ENCODE measurements at regions not wholly inside any gene's neighbourhood (a gene's known extent, or its start where the extent isn't known, plus 50 kb on each side); places are given as distances from the start of the nearest gene placed in this dataset.
"Not testable (repeated sequence)": the region's sequence is repeated elsewhere in the genome, so short reads cannot be mapped to it uniquely, and the experiment has no call there.

DNA sequence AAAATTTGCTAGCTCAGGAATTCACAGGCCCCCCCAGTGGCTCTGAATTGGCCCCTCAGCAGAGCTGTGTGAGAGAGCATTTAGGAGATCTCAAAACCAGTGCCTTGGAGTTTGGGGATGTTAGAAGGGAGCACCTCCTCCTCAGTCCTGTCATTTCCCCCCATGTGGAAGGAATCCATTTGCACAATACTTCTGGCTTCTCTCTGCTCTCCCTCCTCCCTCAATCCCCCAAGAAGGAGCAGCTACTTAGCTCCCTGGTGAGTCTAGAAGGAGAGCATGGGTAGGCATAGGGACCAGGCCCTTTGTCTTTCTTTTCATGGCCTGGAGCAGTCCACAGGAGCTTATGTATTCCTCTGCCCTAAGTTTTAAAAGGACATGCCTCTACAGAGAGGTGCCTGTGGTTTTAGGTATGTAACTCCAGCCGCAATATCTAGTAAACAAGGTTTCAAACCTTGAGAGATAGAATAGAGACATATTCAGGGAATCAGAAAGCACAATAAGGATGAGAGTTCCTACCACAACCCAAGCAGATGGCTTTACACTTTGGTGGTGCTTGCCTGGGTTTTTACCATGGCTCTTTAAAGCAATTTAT lies 199.4 kb downstream of the FCRL5 start:
- no peak for DNase-seq (ENCODE audit: extremely low spot score)
- H3K36me3 ChIP-seq (ENCODE audit: insufficient read depth), result no peaks in the 10 kb centered on the region
- H3K27ac ChIP-seq (ENCODE audit: low read depth), result no peak overlapping the region
- H3K4me1 ChIP-seq (ENCODE audit: insufficient read depth), result no peaks in the 10 kb centered on the region
- no peak overlapping the region for H3K4me3 ChIP-seq (ENCODE audit: low read depth, low read length)
- WGBS, result 93% methylated on average over 1 of the region's 1 CpG

DNA sequence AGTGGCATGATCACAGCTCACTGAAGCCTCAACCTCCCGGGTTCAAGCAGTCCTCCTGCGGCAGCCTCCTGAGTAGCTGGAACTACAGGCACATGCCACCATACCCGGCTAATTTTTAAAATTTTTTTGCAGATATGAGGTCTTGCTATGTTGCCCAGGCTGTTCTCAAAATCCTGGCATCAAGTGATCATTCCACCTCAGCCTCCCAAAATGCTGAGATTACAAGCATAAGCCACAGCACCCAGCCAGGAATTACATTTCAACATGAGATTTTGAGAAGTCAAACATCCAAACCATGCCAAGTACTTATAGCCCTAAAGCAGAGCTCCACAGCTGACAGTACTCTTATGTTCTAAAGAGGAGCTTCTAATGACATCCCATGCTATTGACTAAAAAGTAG lies 200.1 kb downstream of the FCRL5 start:
- Histone ChIP-seq H3K4me1 (ENCODE audit: insufficient read depth) (no peaks in the 10 kb centered on the region), H3K27ac (ENCODE audit: low read depth) (no peak overlapping the region), H3K4me3 (ENCODE audit: low read depth, low read length) (no peak overlapping the region), H3K36me3 (ENCODE audit: insufficient read depth) (no peaks in the 10 kb centered on the region)
- 89% methylated on average over 3 of the region's 3 CpGs for WGBS
- no peak for DNase-seq (ENCODE audit: extremely low spot score)

DNA sequence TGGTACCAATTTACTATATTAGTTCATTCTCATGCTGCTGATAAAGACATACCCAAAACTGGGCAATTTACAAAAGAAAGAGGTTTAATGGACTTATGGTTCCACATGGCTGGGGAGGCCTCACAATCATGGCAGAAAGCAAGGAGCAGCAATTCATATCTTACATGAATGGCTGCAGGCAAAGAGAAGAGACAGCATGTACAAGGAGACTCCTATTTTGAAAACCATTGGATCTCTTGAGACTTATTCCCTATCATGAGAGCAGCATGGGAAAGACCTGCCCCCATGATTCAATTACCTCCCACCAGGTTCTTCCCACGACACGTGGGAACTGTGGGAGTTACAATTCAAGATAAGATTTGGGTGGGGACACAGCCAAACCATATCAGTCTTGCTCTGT lies 200.5 kb downstream of the FCRL5 start:
- H3K4me1 ChIP-seq (ENCODE audit: insufficient read depth); H3K4me3 ChIP-seq (ENCODE audit: low read depth, low read length); H3K36me3 ChIP-seq (ENCODE audit: insufficient read depth); H3K27ac ChIP-seq (ENCODE audit: low read depth); DNase-seq (ENCODE audit: extremely low spot score): not testable (repeated sequence)
- 77% methylated on average over 2 of the region's 2 CpGs for WGBS

DNA sequence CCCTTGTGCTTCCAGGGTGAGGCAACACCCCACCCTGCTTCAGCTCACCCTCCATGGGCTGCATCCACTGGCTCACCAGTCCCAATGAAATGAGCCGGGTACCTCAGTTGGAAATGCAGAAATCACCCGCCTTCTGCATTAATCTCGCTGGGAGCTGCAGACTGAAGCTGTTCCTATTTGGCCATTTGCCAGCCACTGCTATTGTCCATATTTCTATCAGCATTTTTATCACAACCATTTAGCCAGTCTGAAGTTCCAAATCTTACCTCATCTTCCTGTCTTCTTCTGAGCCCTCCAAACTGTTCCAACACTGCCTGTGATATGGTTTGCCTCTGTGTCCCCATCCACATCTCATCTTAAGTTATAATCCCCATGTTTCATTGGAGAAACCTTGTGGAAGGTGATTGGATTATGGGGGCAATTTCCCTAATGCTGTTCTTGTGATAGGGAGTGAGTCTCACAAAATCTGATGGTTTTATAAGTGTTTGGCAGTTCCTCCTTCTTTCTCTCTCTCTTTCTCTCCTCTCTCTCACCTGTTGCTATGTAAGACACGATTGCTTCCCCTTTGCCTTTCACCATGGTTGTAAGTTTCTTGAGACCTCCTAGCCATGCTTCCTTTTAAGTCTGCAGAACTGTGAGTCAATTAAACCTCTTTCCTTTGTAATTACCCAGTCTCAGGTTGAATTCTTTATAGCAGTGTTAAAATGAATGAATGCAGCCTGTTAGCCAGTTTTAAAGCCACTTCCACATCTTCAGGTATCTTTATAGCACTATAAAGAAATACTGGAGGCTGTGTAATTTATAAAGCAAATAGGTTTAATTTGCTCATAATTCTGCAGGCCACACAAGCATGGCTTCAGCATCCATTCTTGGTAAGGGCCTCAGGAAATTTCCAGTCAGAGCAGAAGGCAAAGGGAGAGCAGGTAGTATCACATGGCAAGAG lies 203.5 kb downstream of the FCRL5 start:
- Histone ChIP-seq H3K36me3 (ENCODE audit: insufficient read depth) (no peaks in the 10 kb centered on the region), H3K4me3 (ENCODE audit: low read depth, low read length) (no peak overlapping the region), H3K27ac (ENCODE audit: low read depth) (no peak overlapping the region), H3K4me1 (ENCODE audit: insufficient read depth) (no peaks in the 10 kb centered on the region)
- WGBS, result 53% methylated on average over 4 of the region's 4 CpGs
- no peak for DNase-seq (ENCODE audit: extremely low spot score)

DNA sequence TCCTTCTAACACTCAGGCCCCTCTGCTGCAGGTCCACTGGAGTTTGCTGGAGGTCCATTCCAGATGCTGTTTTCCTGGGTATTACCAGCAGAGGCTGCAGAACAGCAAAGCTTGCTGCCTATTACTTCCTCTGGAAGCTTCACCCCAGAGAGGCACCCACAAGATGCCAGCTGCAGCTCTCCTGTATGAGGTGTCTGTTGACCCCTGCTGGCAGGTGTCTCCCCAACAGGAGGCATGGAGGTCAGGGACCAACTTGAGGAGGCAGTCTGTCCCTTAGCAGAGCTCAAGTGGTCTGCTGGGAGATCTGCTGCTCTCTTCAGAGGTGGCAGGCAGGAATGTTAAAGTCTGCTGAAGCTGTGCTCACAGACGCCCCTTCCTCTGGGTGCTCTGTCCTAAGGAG lies 204.8 kb downstream of the FCRL5 start:
- WGBS, result 68% methylated on average over 1 of the region's 1 CpG
- H3K4me1 ChIP-seq (ENCODE audit: insufficient read depth), result no peaks in the 10 kb centered on the region
- no peaks in the 10 kb centered on the region for H3K36me3 ChIP-seq (ENCODE audit: insufficient read depth)
- no peak for DNase-seq (ENCODE audit: extremely low spot score)
- H3K4me3 ChIP-seq (ENCODE audit: low read depth, low read length), result no peak overlapping the region
- no peak overlapping the region for H3K27ac ChIP-seq (ENCODE audit: low read depth)

DNA sequence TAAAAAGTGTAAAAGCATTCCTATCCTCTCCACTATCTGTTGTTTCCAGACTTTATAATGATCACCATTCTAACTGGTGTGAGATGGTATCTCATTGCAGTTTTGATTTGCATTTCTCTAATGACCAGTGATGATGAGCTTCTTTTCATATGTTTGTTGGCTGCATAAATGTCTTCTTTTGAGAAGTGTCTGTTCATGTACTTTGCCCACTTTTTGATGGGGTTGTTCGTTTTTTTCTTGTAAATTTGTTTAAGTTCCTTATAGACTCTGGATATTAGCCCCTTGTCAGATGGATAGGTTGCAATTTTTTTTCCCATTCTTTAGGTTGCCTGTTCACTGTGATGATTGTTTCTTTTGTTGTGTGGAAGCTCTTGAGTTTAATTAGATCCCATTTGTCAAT lies 199.6 kb upstream of the ETV3 start:
- not testable (repeated sequence) for H3K27ac ChIP-seq (ENCODE audit: low read depth); H3K4me3 ChIP-seq (ENCODE audit: low read depth, low read length); H3K4me1 ChIP-seq (ENCODE audit: insufficient read depth); DNase-seq (ENCODE audit: extremely low spot score); H3K36me3 ChIP-seq (ENCODE audit: insufficient read depth)
- WGBS, result 79% methylated on average over 1 of the region's 1 CpG

DNA sequence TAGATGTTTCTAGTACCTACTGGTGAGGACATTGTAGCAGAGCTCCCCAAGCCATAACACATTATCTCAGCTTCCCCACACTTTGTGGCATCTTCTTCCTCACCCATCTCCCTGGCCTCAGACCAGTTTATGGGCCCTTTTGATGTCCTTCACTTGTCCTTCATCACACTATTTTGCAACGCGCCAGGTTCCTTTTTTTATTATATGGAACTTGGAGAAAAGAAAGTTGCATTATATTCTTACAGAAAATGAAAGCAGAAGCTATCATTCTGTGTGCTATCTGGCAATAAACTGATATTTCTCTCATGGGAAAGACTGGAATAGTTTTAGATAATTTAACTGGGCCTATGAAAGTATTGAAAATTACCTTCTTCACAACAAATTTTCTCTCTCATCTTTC lies 196.9 kb upstream of the ETV3 start:
- H3K27ac ChIP-seq (ENCODE audit: low read depth), result no peak overlapping the region
- H3K4me3 ChIP-seq (ENCODE audit: low read depth, low read length), result no peak overlapping the region
- 78% methylated on average over 2 of the region's 2 CpGs for WGBS
- H3K36me3 ChIP-seq (ENCODE audit: insufficient read depth), result no peaks in the 10 kb centered on the region
- no peaks in the 10 kb centered on the region for H3K4me1 ChIP-seq (ENCODE audit: insufficient read depth)
- DNase-seq (ENCODE audit: extremely low spot score), result no peak

DNA sequence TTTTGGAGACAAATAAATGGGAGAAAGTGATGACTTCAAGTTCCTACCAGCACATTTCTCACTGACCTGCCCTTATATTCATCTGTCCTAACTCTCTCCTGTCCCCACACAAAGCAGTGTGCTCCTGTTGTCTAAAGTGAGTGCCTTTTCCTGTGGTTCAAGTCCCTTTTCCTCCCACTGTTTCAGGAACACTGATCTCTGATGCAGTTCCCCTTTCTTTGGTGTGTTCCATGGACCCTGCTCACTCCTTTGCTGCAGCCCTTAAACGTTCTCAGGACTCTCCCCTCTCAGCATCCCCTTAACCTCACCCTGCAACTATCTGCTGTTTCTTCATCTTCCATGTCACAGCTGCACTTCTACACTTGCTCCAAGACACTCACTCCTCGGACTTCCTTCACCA lies 195.8 kb upstream of the ETV3 start:
- H3K4me1 ChIP-seq (ENCODE audit: insufficient read depth), result no peaks in the 10 kb centered on the region
- 58% methylated on average over 2 of the region's 2 CpGs for WGBS
- no peak for DNase-seq (ENCODE audit: extremely low spot score)
- no peaks in the 10 kb centered on the region for H3K36me3 ChIP-seq (ENCODE audit: insufficient read depth)
- no peak overlapping the region for H3K4me3 ChIP-seq (ENCODE audit: low read depth, low read length)
- H3K27ac ChIP-seq (ENCODE audit: low read depth), result no peak overlapping the region

DNA sequence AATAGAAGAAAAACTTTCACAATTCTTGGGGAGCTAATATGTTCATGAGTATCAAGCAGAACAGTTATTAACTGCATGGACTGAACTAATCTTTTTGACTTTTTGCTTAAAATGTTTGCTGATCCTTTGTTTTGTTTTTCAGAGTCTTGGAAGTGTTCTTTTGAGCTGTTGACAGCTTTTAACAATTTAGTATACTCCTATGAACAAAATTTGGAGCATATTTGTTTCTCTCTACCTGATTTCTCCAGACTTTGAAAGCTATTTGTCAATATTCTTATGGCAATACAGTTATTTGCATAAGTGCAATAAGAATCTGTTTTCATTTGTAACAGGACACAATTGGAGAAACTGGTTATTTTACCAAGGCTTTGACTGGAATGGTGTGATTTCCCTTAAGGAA lies 192.0 kb upstream of the ETV3 start:
- H3K36me3 ChIP-seq (ENCODE audit: insufficient read depth); DNase-seq (ENCODE audit: extremely low spot score): not testable (repeated sequence)

DNA sequence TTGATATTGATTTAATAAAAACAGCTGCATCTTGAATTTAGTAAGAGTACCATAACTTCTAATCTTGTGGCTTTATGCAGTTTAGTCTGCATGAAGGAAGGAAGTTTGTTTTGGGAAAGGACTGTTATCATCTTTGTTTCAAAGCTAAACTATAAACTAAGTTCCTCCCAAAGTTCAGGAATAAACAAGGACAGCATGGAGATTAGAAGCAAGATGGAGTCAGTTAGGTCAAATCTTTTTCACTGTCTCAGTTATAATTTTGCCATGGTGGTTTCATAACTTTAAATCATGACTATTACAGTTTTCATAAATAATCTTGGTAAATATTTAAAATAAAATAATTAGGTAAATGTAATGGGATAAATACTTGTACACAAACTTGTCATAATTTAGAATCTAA lies 189.9 kb upstream of the ETV3 start:
- not testable (repeated sequence) for DNase-seq (ENCODE audit: extremely low spot score)

More for the DNA sequence above, 192.0 kb upstream of the ETV3 start:
- H3K4me1 ChIP-seq (ENCODE audit: insufficient read depth); H3K4me3 ChIP-seq (ENCODE audit: low read depth, low read length); H3K27ac ChIP-seq (ENCODE audit: low read depth): not testable (repeated sequence)

DNA sequence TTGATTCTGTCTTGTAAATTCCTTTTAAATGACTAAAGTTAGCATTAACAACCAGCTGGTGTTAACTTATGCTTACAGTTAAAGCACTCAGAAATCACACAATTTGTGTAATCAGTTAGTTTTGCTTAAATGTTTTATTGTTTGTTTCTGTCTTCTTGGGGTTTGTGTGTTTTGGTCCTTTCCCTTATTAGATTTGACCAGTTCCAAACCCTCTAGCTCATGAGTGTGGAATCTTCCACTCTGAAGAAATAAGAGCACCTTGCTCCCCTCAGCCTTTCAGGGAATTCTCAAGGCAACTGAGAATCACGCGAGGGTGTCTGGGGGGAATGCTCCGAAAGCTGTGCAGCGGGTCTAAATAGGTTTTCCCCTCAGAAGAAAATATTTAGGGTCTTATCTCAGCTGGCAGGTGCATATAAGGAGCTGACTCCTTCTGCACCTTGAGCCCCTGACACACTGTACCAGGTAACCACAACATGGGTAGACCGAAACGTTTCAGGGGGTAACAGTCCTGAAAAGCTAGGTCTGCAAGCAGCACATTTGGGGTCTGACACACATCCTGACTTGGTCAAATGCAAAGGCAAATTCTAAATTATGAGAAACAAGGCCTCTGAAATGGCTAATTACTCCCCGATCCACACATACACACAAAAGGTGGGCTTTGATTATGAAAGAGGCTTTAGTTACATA lies 188.1 kb upstream of the ETV3 start:
- Histone ChIP-seq H3K4me1 (ENCODE audit: insufficient read depth) (no peaks in the 10 kb centered on the region), H3K4me3 (ENCODE audit: low read depth, low read length) (no peak overlapping the region), H3K27ac (ENCODE audit: low read depth) (no peak overlapping the region), H3K36me3 (ENCODE audit: insufficient read depth) (no peaks in the 10 kb centered on the region)
- WGBS, result 72% methylated on average over 7 of the region's 7 CpGs
- DNase-seq (ENCODE audit: extremely low spot score), result no peak

More for the DNA sequence above, 189.9 kb upstream of the ETV3 start:
- not testable (repeated sequence) for H3K36me3 ChIP-seq (ENCODE audit: insufficient read depth); H3K4me1 ChIP-seq (ENCODE audit: insufficient read depth); H3K27ac ChIP-seq (ENCODE audit: low read depth); H3K4me3 ChIP-seq (ENCODE audit: low read depth, low read length)

DNA sequence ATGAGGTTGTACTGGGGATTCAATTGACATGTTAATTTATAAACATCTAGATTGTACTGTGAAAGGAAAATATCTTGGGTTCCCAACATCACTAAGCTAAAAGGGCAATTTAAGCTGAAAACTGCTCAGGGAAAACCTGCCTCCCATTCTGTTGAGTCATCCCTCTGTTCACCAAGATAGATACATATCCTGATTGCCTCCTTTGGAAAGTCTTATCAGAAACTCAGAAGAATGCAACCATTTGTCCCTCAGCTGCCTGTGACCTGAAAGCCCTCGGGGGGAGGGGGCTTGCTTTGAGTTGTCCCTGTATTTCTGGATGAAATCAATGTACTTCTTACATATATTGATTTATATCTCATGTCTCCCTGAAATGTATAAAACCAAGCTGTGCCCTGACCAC lies 187.0 kb upstream of the ETV3 start:
- Histone ChIP-seq H3K36me3 (ENCODE audit: insufficient read depth) (no peaks in the 10 kb centered on the region), H3K27ac (ENCODE audit: low read depth) (no peak overlapping the region), H3K4me3 (ENCODE audit: low read depth, low read length) (no peak overlapping the region), H3K4me1 (ENCODE audit: insufficient read depth) (no peaks in the 10 kb centered on the region)
- no peak for DNase-seq (ENCODE audit: extremely low spot score)
- WGBS, result 40% methylated on average over 1 of the region's 1 CpG

DNA sequence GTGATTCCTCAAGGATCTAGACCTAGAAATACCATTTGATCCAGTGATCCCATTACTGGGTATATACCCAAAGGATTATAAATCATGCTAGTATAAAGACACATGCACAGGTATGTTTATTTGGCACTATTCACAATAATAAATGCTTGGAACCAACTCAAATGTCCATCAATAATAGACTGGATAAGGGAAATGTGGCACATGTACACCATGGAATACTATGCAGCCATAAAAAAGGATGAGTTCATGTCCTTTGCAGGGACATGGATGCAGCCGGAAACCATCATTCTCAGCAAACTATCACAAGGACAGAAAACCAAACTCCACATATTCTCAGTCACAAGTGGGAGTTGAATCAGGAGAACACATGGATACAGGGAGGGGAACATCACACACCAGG lies 183.8 kb upstream of the ETV3 start:
- H3K27ac ChIP-seq (ENCODE audit: low read depth); H3K36me3 ChIP-seq (ENCODE audit: insufficient read depth); H3K4me3 ChIP-seq (ENCODE audit: low read depth, low read length); DNase-seq (ENCODE audit: extremely low spot score); H3K4me1 ChIP-seq (ENCODE audit: insufficient read depth): not testable (repeated sequence)
- WGBS, result 93% methylated on average over 1 of the region's 1 CpG

DNA sequence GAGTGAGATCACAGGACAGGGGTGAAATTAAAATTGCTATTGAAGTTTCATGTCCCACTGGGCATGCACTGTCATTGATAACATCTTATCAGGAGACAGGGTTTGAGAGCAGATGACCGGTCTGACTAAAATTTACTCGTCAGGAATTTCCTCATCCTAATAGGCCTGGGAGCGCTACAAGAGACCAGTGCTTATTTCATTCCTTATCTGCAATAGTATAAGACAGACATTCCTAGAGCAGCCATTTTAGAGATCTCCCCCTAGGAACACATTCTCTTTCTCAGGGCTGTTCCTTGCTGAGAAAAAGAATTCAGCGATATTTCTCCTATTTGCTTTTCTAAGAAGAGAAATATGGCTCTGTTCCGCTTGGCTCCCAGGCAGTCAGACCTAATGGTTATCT lies 181.4 kb upstream of the ETV3 start:
- WGBS, result 91% methylated on average over 5 of the region's 5 CpGs
- H3K4me3 ChIP-seq (ENCODE audit: low read depth, low read length), result no peak overlapping the region

More for the DNA sequence above, 181.4 kb upstream of the ETV3 start:
- DNase-seq (ENCODE audit: extremely low spot score), result no peak
- H3K4me1 ChIP-seq (ENCODE audit: insufficient read depth), result no peaks in the 10 kb centered on the region
- no peak overlapping the region for H3K27ac ChIP-seq (ENCODE audit: low read depth)
- H3K36me3 ChIP-seq (ENCODE audit: insufficient read depth), result no peaks in the 10 kb centered on the region

All from urinary bladder (tissue), 3 donors.